ENCODE measurements at regions not wholly inside any gene's neighbourhood (a gene's known extent, or its start where the extent isn't known, plus 50 kb on each side); places are given as distances from the start of the nearest gene placed in this dataset.
"Not testable (repeated sequence)": the region's sequence is repeated elsewhere in the genome, so short reads cannot be mapped to it uniquely, and the experiment has no call there.

DNA sequence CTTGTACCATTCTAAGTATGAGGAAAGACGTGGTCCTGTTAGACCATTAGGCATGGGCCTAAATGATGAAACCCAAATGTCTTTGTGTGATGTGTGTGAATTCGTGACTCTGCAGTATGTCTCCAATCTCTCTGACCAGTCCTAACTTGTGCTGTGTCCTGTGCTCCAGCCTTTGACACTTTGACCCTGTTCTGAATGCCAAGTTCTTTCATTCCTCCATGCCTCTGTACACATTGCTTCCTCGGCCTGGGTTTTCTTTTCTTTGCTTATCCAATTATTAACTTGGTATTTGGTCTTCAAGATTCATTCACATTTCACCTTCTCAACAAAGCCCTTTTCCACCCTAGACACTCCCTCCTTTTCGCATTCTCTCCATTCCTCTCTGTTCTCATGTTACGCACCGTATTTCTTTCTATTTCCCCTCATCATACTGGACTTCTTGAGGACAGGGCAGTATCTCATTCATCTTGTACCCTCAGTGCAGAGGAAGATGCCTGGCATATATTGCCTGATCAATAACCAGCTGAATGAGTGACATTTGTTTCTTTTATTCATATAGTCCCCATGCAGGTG lies 138.7 kb downstream of the F11 start:
- WGBS = 64% methylated on average over 6 of the region's 6 CpGs
- no peak for DNase-seq (ENCODE audit: low spot score in 2 of 2)
- H3K36me3 ChIP-seq = no peaks in the 10 kb centered on the region

DNA sequence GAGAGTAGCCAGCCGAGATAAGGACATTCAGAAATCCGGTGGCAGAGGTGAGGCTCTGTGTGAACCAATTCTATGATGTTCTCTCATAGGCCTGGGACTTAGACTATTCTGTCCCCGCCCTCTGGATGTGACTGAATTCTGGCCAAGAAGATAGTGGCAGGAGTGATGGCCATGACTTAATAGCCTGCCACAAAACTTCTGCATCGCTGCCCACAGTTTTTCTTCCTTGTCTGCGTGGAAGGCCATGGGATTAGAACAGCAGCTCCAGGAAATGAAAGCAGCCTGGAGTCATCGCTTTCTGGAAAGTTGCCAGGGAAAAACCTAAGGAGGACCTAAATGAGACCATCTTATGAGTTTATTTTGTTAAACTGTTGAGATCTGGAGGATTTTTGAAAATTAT lies 134.7 kb downstream of the F11 start:
- DNase-seq (ENCODE audit: low spot score in 2 of 2) = no peak
- no peak overlapping the region for H3K4me3 ChIP-seq
- no peaks in the 10 kb centered on the region for H3K36me3 ChIP-seq
- H3K27ac ChIP-seq = no peak overlapping the region
- WGBS = 52% methylated on average over 6 of the region's 6 CpGs
- no peaks in the 10 kb centered on the region for H3K27me3 ChIP-seq
- no peaks in the 10 kb centered on the region for H3K4me1 ChIP-seq
- no peaks in the 10 kb centered on the region for H3K9me3 ChIP-seq
- TF ChIP-seq, protein P1, sequence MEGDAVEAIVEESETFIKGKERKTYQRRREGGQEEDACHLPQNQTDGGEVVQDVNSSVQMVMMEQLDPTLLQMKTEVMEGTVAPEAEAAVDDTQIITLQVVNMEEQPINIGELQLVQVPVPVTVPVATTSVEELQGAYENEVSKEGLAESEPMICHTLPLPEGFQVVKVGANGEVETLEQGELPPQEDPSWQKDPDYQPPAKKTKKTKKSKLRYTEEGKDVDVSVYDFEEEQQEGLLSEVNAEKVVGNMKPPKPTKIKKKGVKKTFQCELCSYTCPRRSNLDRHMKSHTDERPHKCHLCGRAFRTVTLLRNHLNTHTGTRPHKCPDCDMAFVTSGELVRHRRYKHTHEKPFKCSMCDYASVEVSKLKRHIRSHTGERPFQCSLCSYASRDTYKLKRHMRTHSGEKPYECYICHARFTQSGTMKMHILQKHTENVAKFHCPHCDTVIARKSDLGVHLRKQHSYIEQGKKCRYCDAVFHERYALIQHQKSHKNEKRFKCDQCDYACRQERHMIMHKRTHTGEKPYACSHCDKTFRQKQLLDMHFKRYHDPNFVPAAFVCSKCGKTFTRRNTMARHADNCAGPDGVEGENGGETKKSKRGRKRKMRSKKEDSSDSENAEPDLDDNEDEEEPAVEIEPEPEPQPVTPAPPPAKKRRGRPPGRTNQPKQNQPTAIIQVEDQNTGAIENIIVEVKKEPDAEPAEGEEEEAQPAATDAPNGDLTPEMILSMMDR (IDR thresholded peaks at IDR 0.05) = no peak
- no peak for TF ChIP-seq POLR2AphosphoS5 (IDR thresholded peaks at IDR 0.05)
- no peak for TF ChIP-seq POLR2A (IDR thresholded peaks at IDR 0.05)
- TF ChIP-seq EP300 (IDR thresholded peaks at IDR 0.05) = no peak

More for the DNA sequence above, 138.7 kb downstream of the F11 start:
- Histone ChIP-seq H3K27ac (no peak overlapping the region), H3K4me1 (no peaks in the 10 kb centered on the region), H3K4me3 (no peak overlapping the region), H3K9me3 (no peaks in the 10 kb centered on the region), H3K27me3 (no peaks in the 10 kb centered on the region)
- no peak for TF ChIP-seq POLR2A (IDR thresholded peaks at IDR 0.05)
- TF ChIP-seq EP300 (IDR thresholded peaks at IDR 0.05) = no peak
- no peak for TF ChIP-seq POLR2AphosphoS5 (IDR thresholded peaks at IDR 0.05)
- TF ChIP-seq, protein P1 (IDR thresholded peaks at IDR 0.05) = no peak

DNA sequence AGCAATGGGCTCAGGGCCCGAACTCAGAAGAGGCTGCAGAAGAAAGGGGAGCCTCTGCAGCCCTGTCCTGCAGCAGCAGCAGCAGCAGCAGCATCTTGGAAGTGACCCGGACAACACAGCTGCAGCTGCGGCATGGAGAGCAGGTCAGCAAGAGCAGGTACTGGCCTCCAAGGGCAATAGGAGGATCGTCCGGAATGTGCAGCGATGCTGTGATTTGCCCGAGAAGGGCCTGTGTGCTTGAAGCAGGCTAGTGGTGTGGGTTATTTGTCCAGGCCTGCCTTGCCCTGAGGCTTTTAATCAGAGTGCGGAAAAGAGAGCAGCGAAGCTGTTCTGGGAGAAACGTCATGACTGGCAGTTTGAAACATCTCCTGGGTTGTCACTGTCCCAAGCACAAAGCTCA lies 126.0 kb downstream of the F11 start:
- 80% methylated on average over 7 of the region's 10 CpGs for WGBS

DNA sequence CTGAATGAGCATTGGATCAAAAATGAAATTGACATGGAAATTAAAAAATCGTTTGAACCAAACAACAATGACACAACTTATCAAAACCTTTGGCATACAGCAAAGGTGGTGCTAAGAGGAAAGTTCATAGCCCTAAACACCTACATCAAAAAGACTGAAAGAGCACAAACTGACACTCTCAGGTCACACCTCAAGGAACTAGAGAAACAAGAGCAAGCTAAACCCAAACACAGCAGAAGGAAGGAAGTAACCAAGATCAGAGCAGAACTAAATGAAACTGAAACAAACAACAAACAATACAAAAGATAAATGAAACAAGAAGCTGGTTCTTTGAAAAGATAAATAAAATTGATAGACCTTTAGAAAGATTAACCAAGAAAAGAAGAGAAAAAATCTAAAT lies 118.3 kb downstream of the F11 start:
- 52% methylated on average over 1 of the region's 1 CpG for WGBS
- not testable (repeated sequence) for H3K27ac ChIP-seq; H3K27me3 ChIP-seq; DNase-seq (ENCODE audit: low spot score in 2 of 2); H3K36me3 ChIP-seq; H3K4me3 ChIP-seq; H3K9me3 ChIP-seq; H3K4me1 ChIP-seq

More for the DNA sequence above, 126.0 kb downstream of the F11 start:
- Histone ChIP-seq H3K9me3 (no peaks in the 10 kb centered on the region), H3K27me3 (no peaks in the 10 kb centered on the region), H3K27ac (no peak overlapping the region), H3K36me3 (no peaks in the 10 kb centered on the region), H3K4me1 (no peaks in the 10 kb centered on the region), H3K4me3 (no peak overlapping the region)
- DNase-seq (ENCODE audit: low spot score in 2 of 2) = no peak
- TF ChIP-seq EP300 (IDR thresholded peaks at IDR 0.05) (no peak), POLR2A (IDR thresholded peaks at IDR 0.05) (no peak), POLR2AphosphoS5 (IDR thresholded peaks at IDR 0.05) (no peak)
- TF ChIP-seq, protein P1 (IDR thresholded peaks at IDR 0.05) = no peak

DNA sequence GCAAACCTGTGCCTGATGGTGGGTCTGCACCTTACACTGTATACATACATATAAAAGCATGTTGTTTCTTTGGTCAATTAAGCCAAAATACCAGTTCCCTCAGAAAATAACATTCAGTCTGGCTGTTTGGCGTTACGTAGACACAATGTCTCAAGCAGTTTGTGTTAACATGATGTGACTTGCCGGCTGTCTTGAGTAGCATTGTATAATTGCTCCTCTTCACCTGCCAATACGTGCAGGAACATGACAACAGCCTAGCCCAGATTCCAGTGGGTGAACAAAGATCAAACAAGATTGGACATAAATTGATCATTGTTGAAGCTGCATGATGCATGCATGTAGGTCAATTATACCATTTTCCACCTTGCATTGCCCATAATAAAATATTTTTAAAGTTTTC lies 102.3 kb downstream of the F11 start:
- 57% methylated on average over 4 of the region's 4 CpGs for WGBS
- Histone ChIP-seq H3K27ac (peak overlapping the region; percentile 18), H3K4me1 (no peaks in the 10 kb centered on the region), H3K27me3 (no peaks in the 10 kb centered on the region), H3K4me3 (no peak overlapping the region), H3K36me3 (no peaks in the 10 kb centered on the region), H3K9me3 (peaks cover 10% of the 10 kb centered on the region)
- TF ChIP-seq, protein P1 (IDR thresholded peaks at IDR 0.05) = no peak
- peak in 1 of 3 donors; percentile 47 for TF ChIP-seq POLR2AphosphoS5 (IDR thresholded peaks at IDR 0.05)
- DNase-seq (ENCODE audit: low spot score in 2 of 2) = no peak

DNA sequence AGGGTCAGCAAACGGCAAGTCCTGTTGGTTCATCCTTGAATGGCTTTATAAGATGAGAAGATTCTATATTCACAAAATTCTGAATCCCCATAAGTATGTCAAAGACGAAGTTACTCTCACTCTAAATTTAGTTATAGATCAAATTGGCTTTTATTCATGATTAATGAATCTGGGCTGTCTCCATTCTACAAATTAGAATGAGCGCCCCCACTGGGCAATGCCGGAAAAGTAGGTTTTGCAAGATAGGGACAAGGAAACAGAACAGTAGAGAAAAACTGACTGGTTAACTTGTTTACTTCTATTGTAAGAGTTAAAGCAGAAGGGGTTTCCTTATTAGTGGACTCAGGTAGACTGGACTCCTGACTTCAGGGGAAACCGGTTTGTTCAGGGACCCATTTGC lies 100.3 kb downstream of the F11 start:
- Histone ChIP-seq H3K9me3 (peaks cover 17% of the 10 kb centered on the region), H3K27ac (no peak overlapping the region), H3K4me1 (no peaks in the 10 kb centered on the region), H3K27me3 (no peaks in the 10 kb centered on the region), H3K4me3 (no peak overlapping the region), H3K36me3 (no peaks in the 10 kb centered on the region)
- no peak for TF ChIP-seq POLR2AphosphoS5 (IDR thresholded peaks at IDR 0.05)
- TF ChIP-seq EP300 (IDR thresholded peaks at IDR 0.05) = no peak
- TF ChIP-seq, protein P1 (IDR thresholded peaks at IDR 0.05) = no peak
- TF ChIP-seq POLR2A (IDR thresholded peaks at IDR 0.05) = no peak
- no peak for DNase-seq (ENCODE audit: low spot score in 2 of 2)
- 94% methylated on average over 5 of the region's 5 CpGs for WGBS

DNA sequence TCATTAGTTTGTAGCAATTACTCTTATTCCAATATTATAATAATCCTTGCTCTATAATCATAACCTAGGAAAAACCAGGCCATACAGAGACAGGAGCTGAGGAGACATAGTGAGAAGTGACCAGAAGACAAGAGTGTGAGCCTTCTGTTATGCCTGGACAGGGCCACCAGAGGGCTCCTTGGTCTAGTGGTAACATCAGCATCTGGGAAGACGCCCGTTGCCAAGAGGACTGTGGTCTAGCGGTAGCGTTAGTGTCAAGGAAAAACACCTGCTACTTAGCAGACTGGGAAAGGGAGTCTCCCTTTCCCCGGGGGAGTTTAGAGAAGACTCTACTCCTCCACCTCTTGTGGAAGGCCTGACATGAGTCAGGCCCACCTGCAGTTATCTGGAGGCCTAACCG lies 97.0 kb downstream of the F11 start:
- H3K4me3 ChIP-seq; H3K27me3 ChIP-seq; H3K36me3 ChIP-seq; DNase-seq (ENCODE audit: low spot score in 2 of 2); H3K4me1 ChIP-seq; H3K27ac ChIP-seq: not testable (repeated sequence)
- 92% methylated on average over 6 of the region's 6 CpGs for WGBS
- peaks cover 17% of the 10 kb centered on the region for H3K9me3 ChIP-seq

Data from suprapubic skin (tissue), 4 donors.